NOMO-1 treated with DMSO at 0.1 percent for 48 hours (cell line): ENCODE measurements at regions not wholly inside any gene's neighbourhood (a gene's known extent, or its start where the extent isn't known, plus 50 kb on each side); places are given as distances from the start of the nearest gene placed in this dataset.

Experiments
- DNase-seq: peaks from one replicate; lab custom pipeline; 2025; ENCODE audit not compliant: unreplicated experiment; lab: John Stamatoyannopoulos, UW

DNA sequence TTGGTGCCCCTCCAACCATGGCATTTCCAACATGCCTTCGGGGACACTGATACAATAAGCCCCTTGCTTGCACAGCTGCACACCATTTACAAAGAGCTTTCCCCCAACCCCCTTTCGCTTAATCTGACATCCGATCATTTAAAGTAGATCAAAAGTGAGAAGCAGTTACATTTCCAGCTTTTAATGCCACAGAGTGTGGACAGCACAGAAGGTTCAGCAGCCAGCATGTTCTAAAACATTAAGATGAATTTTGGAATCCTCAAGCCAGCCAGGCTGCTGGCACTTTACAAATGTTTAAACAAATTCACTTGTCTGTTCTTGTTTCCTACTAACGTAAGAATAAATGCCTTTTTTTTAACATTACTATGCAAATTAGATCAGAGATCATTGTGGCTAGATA is 284.4 kb upstream of the LDB2 start:
- DNase-seq = no peak

DNA sequence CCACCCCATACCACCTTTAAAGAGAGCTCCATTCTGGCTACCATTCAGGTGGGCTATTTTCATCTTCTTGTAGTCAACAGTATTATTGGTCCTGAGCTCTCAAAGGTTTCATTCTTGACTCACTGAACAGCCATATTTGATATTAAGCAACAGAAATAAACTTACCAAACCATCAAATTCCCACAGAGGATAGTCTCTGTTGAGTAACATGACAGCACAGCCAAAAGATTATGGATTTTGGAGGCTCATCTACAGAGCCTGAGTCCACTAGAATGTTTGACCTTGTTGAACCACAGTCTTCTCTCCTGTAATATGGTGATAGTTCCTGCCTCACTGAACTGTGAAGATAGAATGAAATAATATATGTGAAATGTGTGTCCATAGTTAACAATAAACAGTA is 276.3 kb upstream of the LDB2 start:
- no peak for DNase-seq

DNA sequence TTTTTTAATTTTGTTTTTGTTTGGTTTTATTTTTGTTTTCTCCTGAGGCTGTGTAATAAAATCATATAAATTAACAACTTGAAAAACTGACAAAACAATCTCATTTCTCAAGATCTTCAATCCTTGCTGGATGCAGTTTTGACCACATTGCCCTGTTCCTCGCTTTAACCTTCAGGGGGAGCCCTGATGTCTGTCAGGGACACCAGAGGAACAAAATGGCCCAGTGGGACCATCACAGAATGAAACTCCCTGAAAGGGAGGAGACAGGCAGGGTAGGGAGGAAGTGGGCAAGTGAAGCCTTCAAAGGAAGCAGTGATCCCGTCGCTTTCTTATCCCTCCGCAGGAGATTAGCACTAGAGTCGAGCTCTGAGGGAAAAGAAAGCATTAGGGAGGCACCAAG is 274.9 kb upstream of the LDB2 start:
- DNase-seq = no peak

DNA sequence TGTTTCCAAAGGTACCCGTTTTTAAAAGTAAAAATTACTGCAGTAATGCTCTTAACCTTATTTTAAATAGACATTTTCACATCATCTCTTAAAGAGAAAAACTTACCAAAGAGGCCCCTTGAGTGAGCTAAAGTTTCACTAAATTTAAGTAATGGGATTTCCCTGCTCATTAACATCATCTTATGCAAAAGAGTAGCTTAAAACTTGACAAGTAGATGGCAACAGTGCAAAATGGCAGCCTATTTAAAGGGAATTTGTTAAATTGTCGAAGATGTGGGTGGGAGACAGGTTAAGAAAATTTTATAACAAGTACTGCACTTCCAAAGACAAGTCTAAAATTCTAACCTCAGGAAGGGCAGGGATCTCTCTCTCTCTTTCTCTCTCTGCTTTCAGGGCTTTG is 271.7 kb upstream of the LDB2 start:
- no peak for DNase-seq

DNA sequence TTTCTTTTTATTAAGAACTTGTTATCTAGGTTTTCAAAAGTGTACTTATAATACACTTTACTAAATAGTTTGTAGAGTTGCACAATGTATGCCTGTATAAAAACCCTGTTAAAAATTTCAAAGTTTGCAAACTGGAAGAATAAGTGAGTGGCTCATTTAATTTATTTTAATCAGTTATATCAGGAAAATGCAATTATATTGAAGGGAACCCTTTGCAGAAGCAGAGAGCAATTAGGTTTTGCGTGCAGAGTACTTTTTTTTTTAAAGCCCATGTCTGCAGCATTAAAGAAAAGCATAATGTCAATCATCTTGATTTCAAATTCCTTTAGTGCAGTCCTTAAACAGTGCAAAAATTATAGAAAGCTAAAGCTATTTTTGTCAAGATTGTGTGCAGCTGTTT is 271.3 kb upstream of the LDB2 start:
- no peak for DNase-seq

- no peak for DNase-seq
Observed at GRCh38 chr4:17168571-17168970, 270.1 kb upstream of the LDB2 start.

DNA sequence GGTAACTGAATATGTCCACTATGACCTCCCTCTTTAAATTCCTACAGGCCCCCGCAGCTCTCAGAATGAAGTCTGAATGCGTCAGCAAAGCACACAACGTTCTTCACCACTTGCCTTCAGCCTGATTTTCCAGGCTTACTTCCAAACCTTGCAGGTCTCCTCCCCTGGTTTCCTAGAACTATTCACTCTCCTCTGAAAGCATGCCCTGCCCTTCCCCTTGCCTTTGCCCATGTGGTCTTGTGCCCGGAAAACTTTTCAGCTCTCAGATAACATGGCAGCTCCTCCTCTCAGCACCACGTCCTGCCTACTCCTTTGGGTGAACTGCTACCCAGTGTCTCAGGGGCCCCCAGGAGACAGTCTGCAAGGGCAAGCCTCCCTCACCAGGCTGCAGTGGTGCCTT is 268.5 kb upstream of the LDB2 start:
- DNase-seq = no peak

DNA sequence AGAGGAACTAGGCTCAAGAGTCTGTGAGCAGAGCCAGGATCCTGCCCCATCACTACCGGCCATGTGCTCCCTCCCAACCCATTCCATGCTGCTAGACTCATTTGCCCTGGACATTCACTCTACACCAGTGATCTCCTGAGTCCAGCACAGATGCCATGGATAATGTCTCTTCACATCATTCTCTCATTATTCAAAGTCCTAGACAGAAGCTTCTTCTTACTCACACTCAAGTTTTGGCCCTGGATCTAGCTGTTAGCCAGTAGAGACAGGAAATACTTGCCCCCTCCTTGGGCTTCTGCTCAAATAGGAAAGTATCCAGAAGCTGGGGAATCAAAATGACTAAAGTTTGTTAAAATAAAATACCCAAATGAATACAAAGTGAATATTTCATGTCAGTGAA is 266.8 kb upstream of the LDB2 start:
- no peak for DNase-seq

DNA sequence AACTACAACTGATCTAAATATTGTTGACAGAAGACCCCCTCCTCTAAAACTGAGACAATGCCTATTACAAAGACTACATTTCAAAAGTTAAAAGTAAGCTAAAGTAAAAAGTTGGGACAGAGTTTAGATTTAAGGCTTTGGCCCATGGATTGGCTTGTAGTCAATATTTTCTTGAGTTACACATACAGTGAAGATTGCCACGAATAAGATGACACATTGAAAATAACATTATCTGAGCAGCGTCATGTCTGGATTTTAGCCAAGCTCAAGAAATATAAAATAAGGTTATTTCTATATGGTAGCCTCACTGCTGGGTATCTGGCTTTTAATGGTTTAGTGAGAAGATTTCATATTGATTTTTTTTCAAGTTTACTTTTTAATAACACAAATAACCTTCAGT is 266.2 kb upstream of the LDB2 start:
- no peak for DNase-seq

GRCh38 chr4:17163156-17163771 is 264.8 kb upstream of the LDB2 start:
- no peak for DNase-seq

- no peak for DNase-seq
Observed at GRCh38 chr4:17157304-17157703, 258.9 kb upstream of the LDB2 start.

DNA sequence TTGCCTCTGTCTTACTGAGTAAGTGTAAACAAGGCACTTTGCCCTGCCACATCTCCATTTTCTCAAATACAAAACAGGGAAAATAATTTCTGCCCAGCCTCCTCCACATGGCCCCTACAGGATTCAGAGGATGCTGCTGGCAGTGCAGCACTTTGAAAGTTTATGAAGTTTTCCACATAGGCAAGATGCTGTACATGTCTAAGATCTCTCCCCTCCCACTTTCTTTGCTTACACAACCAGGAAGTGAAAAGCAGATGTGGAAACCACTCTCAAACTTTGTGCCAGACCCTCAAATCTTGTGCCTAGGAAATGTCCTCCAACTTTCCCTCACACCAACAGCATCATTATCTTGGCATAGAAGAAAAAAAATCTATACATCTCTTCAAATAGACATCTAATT is 257.0 kb upstream of the LDB2 start:
- peak; percentile 38 for DNase-seq

GRCh38 chr4:17153572-17153971 is 255.1 kb upstream of the LDB2 start:
- no peak for DNase-seq

DNA sequence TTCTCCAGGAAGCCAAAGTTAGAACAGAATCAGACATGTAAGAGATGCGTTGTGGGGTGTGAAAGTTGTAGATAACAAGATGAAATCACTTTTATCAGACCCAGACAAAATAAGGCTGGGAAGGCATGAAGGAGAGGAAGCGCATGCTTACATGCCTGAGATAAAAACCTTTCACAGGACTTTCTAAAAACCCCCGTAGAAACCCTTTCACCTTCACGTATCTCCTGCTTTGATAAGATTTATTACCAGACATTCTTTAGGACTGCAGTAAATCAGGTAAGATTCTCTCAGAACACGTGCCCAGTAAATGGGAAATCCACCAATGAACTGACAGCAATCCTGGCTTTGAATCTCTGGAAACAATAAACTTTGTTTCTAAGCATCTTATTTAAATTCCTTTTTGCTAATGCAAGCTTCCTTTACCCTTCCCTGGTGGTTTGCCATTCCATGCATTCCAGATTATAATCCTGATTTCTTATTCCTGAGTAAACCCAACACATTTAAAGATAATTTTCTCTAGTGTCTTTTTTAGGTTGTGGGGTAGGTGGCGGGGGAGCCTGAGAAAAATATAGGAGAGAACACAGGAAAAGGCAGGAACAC is 254.6 kb upstream of the LDB2 start:
- DNase-seq = no peak

- peak; percentile 98 for DNase-seq
Observed at GRCh38 chr4:17142232-17142711, 243.8 kb upstream of the LDB2 start.

GRCh38 chr4:17138847-17139246 is 240.4 kb upstream of the LDB2 start:
- no peak for DNase-seq

GRCh38 chr4:17134565-17134964 is 236.1 kb upstream of the LDB2 start:
- DNase-seq = no peak

DNA sequence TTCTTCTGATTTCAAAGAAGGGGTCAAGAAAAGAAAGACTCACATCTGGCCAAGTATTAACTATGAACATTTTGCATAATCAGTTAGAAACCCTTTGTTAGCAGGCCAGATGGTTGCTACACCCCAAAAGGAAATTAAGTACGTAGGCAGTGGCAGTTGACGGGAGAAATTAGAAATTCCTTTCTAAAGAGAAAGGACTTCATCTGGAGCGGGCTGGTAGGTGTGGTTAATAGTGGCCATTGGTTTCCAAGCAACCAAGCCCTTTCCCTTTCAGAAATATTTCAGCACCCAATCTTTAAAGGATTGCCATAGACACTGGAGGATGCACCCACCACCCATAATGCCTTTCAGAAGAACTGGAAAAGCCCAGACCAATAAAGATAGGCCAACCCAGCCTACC is 235.7 kb upstream of the LDB2 start:
- DNase-seq = no peak

GRCh38 chr4:17132226-17132625 is 233.8 kb upstream of the LDB2 start:
- no peak for DNase-seq

DNA sequence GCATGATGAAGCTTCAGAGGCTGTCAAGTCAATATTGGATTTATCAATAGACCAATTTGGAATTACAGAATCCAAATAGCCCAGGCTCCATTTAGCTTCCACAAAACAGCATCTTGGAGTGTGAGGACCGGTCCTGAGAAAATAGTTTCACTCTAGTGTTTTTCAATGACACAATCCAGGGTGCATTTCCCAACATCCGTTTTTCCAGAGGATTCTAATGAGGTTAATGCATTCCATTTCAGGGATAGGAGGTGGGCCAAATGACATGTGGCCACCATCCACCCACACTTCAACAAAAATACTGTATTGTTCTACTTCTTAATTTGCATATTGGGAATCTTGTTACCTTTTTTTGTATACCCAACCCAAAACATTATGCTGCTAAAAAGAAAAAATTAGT is 229.8 kb upstream of the LDB2 start:
- no peak for DNase-seq

GRCh38 chr4:17126321-17126966 is 228.0 kb upstream of the LDB2 start:
- no peak for DNase-seq

GRCh38 chr4:17124767-17125166 is 226.3 kb upstream of the LDB2 start:
- no peak for DNase-seq

DNA sequence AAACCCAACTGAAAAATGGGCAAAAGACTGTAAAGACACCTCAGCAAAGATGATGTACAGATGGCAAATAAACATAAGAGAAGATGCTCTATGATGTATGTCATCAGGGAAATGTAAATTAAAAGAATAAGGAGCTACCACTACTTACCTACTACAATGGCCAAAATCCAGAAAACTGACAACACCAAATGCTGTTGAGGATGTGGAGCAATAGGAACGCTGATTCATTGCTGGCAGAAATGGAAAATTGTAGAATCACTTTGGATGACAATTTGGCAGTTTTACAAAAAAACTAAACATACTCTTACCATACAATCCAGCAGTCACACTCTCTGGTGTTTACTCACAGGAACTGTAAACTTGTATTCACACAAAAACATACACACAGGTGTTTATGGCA is 222.3 kb upstream of the LDB2 start:
- DNase-seq = no peak
